Fibroblast of lung (primary cell): ENCODE measurements at regions not wholly inside any gene's neighbourhood (a gene's known extent, or its start where the extent isn't known, plus 50 kb on each side); places are given as distances from the start of the nearest gene placed in this dataset.
"Not testable (repeated sequence)": the region's sequence is repeated elsewhere in the genome, so short reads cannot be mapped to it uniquely, and the experiment has no call there.

Experiments
- DNase-seq, 2 donors: peaks; one replicate each; pipeline versions ENCODE4 v3.0.0 to v3.0.0-alpha.2; 2010; ENCODE audit warnings: low read depth in 2 of 2
- H2AFZ ChIP-seq: 2 replicates; pipeline ENCODE4 v1.5.1; 2012; ENCODE audit warnings: low read length, control low read depth, inconsistent platforms
- H3K27ac ChIP-seq: 2 replicates; pipeline ENCODE4 v1.5.1; 2011; ENCODE audit warnings: low read length, control low read depth; ENCODE audit not compliant: insufficient read depth
- H3K27me3 ChIP-seq: 2 replicates; pipeline ENCODE4 v1.5.1; 2011; ENCODE audit warnings: mild to moderate bottlenecking, low read length; ENCODE audit not compliant: control insufficient read depth, insufficient read depth
- H3K36me3 ChIP-seq: 2 replicates; pipeline ENCODE4 v1.5.1; 2011; ENCODE audit warnings: low read length; ENCODE audit not compliant: control insufficient read depth, insufficient read depth
- H3K4me1 ChIP-seq: 2 replicates; pipeline ENCODE4 v1.5.1; 2011; ENCODE audit warnings: low read length; ENCODE audit not compliant: control insufficient read depth, insufficient read depth; ENCODE audit errors: extremely low read depth
- H3K4me2 ChIP-seq: 2 replicates; pipeline ENCODE4 v1.5.1; 2011; ENCODE audit warnings: low read length, control low read depth; ENCODE audit not compliant: insufficient read depth; ENCODE audit errors: extremely low read depth
- H3K4me3 ChIP-seq, 4 experiments: fragments of 200-600 bp in 1 of 4; sonication (generic) in 1 of 4; replicated peaks in 1 of 4; 2 replicates each; pipeline ENCODE4 v1.5.1; 2011 to 2016; ENCODE audit warnings: low read length in 4 of 4, low read depth in 3 of 4, mild to moderate bottlenecking in 3 of 4, control low read depth in 2 of 4, inconsistent platforms in 1 of 4, mixed read lengths in 1 of 4; ENCODE audit not compliant: insufficient read depth in 1 of 4; ENCODE audit errors: control extremely low read depth in 1 of 4
- H3K79me2 ChIP-seq: 2 replicates; pipeline ENCODE4 v1.5.1; 2012; ENCODE audit warnings: mild to moderate bottlenecking, low read length, inconsistent platforms; ENCODE audit not compliant: control insufficient read depth, insufficient read depth
- H3K9ac ChIP-seq: 2 replicates; pipeline ENCODE4 v1.5.1; 2011; ENCODE audit warnings: mild to moderate bottlenecking, low read length, control low read depth; ENCODE audit not compliant: insufficient read depth
- H3K9me3 ChIP-seq: 2 replicates; pipeline ENCODE4 v1.5.1; 2012; ENCODE audit warnings: low read depth, low read length; ENCODE audit not compliant: control insufficient read depth, insufficient read depth
- H4K20me1 ChIP-seq: 2 replicates; pipeline ENCODE4 v1.5.1; 2011; ENCODE audit warnings: low read length; ENCODE audit not compliant: control insufficient read depth, insufficient read depth; ENCODE audit errors: extremely low read depth
- EZH2 ChIP-seq: IDR thresholded peaks from 2 replicates; pipeline ENCODE4 v1.5.1; 2012; ENCODE audit warnings: low read length, control low read depth, mild to moderate bottlenecking; ENCODE audit errors: missing control alignments
- TF ChIP-seq, protein P1 (sequence below), 2 donors: IDR thresholded peaks in 1 of 2; conservative IDR thresholded peaks in 1 of 2; 1 replicate in 1 of 2; 2 replicates in 1 of 2; pipeline ENCODE4 v1.5.1; 2011 to 2012; ENCODE audit warnings: low read length in 2 of 2, control low read depth in 1 of 2, inconsistent platforms in 1 of 2, low read depth in 1 of 2, mild to moderate bottlenecking in 1 of 2

DNA sequence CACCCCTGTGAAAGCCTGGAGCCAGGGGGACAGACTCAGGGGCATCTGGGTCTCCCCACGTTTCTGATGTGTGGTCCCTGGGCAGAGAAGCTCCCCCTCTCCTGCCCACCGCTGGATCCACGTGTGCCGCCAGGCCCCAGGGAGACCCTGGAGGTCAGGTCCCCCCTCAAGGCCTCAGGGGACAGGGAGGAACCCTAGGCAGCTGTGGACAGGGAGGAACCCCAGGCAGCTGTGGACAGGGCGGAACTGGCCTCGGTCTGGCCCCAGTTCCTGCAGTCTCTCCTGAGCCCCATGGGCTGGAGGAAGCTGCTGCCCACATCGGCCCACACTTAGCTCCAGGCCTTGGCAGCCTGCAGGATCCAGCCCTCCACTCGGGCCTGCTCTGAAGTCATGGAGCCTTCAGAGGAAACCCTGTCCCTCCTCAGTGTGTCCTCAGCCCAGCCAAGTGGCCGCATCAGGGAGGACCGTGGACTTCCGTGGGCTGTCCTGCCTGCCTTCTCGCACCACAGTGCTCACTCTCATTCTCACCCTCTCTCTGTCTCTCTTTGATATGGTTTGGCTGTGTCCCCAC is 127.7 kb downstream of the BRD1 start:
- TF ChIP-seq, protein P1, sequence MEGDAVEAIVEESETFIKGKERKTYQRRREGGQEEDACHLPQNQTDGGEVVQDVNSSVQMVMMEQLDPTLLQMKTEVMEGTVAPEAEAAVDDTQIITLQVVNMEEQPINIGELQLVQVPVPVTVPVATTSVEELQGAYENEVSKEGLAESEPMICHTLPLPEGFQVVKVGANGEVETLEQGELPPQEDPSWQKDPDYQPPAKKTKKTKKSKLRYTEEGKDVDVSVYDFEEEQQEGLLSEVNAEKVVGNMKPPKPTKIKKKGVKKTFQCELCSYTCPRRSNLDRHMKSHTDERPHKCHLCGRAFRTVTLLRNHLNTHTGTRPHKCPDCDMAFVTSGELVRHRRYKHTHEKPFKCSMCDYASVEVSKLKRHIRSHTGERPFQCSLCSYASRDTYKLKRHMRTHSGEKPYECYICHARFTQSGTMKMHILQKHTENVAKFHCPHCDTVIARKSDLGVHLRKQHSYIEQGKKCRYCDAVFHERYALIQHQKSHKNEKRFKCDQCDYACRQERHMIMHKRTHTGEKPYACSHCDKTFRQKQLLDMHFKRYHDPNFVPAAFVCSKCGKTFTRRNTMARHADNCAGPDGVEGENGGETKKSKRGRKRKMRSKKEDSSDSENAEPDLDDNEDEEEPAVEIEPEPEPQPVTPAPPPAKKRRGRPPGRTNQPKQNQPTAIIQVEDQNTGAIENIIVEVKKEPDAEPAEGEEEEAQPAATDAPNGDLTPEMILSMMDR (conservative IDR thresholded peaks at IDR 0.05 in 1 of 2, IDR thresholded peaks at IDR 0.05 in 1 of 2; ENCODE audit: low read depth in 1 of 2, low read length in 2 of 2), result no peak
- TF ChIP-seq EZH2, result no peak
- Histone ChIP-seq H2AFZ (no peak overlapping the region), H4K20me1 (no peaks in the 10 kb centered on the region), H3K36me3 (no peaks in the 10 kb centered on the region), H3K9me3 (no peaks in the 10 kb centered on the region), H3K27me3 (no peaks in the 10 kb centered on the region), H3K4me2 (no peak overlapping the region), H3K4me3 (no peak overlapping the region), H3K4me1 (no peaks in the 10 kb centered on the region), H3K27ac (no peak overlapping the region), H3K9ac (no peak overlapping the region), H3K79me2 (no peaks in the 10 kb centered on the region)
- no peak for DNase-seq

DNA sequence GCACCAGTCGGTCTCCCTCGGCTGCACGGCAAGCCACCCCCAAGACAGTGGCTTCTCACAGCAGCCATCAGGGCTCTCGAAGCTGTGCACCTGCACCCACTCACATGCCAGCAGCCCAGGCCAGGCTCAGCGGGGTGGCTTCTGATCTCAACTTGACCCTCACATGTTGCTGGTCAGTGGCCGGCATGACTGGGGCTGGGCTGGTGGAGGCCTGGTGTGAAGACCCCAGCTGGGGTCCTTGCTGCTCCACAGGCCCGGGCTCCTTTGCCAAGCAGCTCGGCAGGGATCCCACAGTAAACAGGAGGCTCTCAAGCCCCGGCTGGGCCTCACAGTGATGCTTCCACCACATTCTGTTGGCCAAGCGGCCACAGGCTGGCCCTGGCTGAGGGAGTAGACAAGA is 128.2 kb downstream of the BRD1 start:
- no peak for TF ChIP-seq EZH2
- TF ChIP-seq, protein P1 (conservative IDR thresholded peaks at IDR 0.05 in 1 of 2, IDR thresholded peaks at IDR 0.05 in 1 of 2; ENCODE audit: low read depth in 1 of 2, low read length in 2 of 2), result no peak
- H3K9me3 ChIP-seq, result no peaks in the 10 kb centered on the region
- no peak for DNase-seq

DNA sequence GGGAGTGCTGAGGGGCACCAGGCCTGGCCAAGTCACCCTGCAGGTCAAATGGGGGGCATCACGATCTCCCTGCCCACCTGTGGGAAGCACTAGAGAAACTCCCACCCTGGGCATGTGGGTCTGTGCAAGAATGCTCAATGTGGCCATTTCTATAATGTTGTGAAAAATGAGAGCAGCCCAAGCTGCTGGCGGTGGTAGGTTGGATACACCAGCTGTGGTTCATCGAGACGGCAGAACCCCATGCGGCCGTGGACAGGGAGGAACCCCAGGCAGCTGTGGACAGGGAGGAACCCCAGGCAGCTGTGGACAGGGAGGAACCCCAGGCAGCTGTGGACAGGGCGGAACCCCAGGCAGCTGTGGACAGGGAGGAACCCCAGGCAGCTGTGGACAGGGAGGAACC is 129.1 kb downstream of the BRD1 start:
- not testable (repeated sequence) for H3K27me3 ChIP-seq, H3K79me2 ChIP-seq, H3K27ac ChIP-seq, H3K9ac ChIP-seq, DNase-seq, H3K36me3 ChIP-seq, H3K4me1 ChIP-seq, H3K4me3 ChIP-seq, H3K9me3 ChIP-seq, H4K20me1 ChIP-seq, H3K4me2 ChIP-seq, H2AFZ ChIP-seq

More for the DNA sequence above, 128.2 kb downstream of the BRD1 start:
- Histone ChIP-seq H2AFZ (no peak overlapping the region), H3K9ac (no peak overlapping the region), H3K79me2 (no peaks in the 10 kb centered on the region), H3K36me3 (no peaks in the 10 kb centered on the region), H3K27me3 (no peaks in the 10 kb centered on the region), H3K4me1 (no peaks in the 10 kb centered on the region), H3K4me3 (no peak overlapping the region), H4K20me1 (no peaks in the 10 kb centered on the region), H3K27ac (no peak overlapping the region), H3K4me2 (no peak overlapping the region)
